ENCODE measurements at regions not wholly inside any gene's neighbourhood (a gene's known extent, or its start where the extent isn't known, plus 50 kb on each side); places are given as distances from the start of the nearest gene placed in this dataset.

DNA sequence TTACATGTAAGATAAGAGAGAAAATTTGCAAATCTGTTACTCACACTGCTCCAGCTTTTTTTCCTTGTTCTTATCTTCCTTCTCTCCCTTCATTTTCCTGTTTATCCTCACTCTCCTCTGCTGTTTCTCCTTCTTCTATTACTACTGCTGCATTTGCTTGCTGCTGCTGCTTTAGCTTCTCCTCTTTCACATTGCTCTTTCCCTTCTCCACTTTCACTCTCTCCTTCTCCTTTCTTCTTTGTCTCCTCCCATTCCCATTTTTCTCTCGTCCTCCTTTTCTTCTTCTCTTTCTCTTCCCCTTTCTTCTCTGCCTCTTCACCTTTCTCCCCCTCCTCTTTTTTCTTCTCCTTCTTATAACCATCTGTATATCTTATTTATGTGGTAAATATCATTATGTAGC lies 288.6 kb downstream of the CDH9 start:
- intact Hi-C loops (cut with DNase I, micrococcal nuclease) = no loop called here
- no peak overlapping the region for H3K4me3 ChIP-seq (ENCODE audit: low read length)
- no peak overlapping the region for H3K27ac ChIP-seq (ENCODE audit: low read depth in 1 of 2, low read length in 2 of 2)
- POLR2A ChIA-PET = no interaction called here
- Mint-ChIP-seq H3K27me3 (no peaks in the 10 kb centered on the region), H3K36me3 (ENCODE audit: low read depth) (no peaks in the 10 kb centered on the region), H3K4me1 (ENCODE audit: low read depth) (no peaks in the 10 kb centered on the region), H3K27ac (no peak overlapping the region), H3K4me3 (no peak overlapping the region), H3K9me3 (peaks cover 14% of the 10 kb centered on the region)
- no peaks in the 10 kb centered on the region for H3K36me3 ChIP-seq (ENCODE audit: insufficient read depth, low read length)
- H3K9me3 ChIP-seq (ENCODE audit: control insufficient read depth in 1 of 2, insufficient read depth in 1 of 2, low read length in 2 of 2) = peaks cover 0 to 5% of the 10 kb centered on the region in 2 experiments
- ATAC-seq (ENCODE audit: poor library complexity) (no peak), DNase-seq (no peak)
- H3K4me1 ChIP-seq (ENCODE audit: insufficient read depth, low read length) = no peaks in the 10 kb centered on the region
- H3K27me3 ChIP-seq (ENCODE audit: control insufficient read depth in 1 of 2, insufficient read depth in 2 of 2, low read length in 2 of 2) = no peaks in the 10 kb centered on the region
- CTCF ChIA-PET = no interaction called here
- TF ChIP-seq, protein P1, sequence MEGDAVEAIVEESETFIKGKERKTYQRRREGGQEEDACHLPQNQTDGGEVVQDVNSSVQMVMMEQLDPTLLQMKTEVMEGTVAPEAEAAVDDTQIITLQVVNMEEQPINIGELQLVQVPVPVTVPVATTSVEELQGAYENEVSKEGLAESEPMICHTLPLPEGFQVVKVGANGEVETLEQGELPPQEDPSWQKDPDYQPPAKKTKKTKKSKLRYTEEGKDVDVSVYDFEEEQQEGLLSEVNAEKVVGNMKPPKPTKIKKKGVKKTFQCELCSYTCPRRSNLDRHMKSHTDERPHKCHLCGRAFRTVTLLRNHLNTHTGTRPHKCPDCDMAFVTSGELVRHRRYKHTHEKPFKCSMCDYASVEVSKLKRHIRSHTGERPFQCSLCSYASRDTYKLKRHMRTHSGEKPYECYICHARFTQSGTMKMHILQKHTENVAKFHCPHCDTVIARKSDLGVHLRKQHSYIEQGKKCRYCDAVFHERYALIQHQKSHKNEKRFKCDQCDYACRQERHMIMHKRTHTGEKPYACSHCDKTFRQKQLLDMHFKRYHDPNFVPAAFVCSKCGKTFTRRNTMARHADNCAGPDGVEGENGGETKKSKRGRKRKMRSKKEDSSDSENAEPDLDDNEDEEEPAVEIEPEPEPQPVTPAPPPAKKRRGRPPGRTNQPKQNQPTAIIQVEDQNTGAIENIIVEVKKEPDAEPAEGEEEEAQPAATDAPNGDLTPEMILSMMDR (IDR thresholded peaks at IDR 0.05) = no peak

DNA sequence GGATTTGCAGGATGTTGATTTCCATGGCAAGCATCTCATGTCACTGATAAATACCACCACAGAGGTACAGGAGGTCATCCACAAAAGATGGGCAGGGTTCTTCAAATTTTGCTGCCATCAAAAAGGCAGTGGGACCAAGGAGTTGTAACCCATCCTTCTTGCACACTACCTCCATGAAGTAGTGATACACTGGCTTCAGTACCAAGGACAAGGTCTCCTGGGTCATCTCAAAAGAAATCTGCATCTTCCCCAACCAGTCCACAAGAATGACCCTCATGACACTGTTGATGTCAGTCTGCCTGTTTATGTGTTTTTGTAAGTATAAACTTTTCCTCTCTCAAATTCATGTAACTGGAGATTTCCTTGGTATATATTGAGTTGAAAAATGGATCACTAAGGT lies 298.2 kb downstream of the CDH9 start:
- no peaks in the 10 kb centered on the region for H3K4me1 Mint-ChIP-seq (ENCODE audit: low read depth)
- peaks cover 4% of the 10 kb centered on the region for H3K9me3 Mint-ChIP-seq
- H3K27ac ChIP-seq (ENCODE audit: low read depth in 1 of 2, low read length in 2 of 2) = no peak overlapping the region
- H3K4me3 Mint-ChIP-seq = no peak overlapping the region
- H3K36me3 ChIP-seq (ENCODE audit: insufficient read depth, low read length) = no peaks in the 10 kb centered on the region
- no peaks in the 10 kb centered on the region for H3K27me3 ChIP-seq (ENCODE audit: control insufficient read depth in 1 of 2, insufficient read depth in 2 of 2, low read length in 2 of 2)
- intact Hi-C loops (cut with DNase I, micrococcal nuclease) = no loop called here
- H3K9me3 ChIP-seq (ENCODE audit: control insufficient read depth in 1 of 2, insufficient read depth in 1 of 2, low read length in 2 of 2) = peaks cover 0 to 8% of the 10 kb centered on the region in 2 experiments
- H3K27ac Mint-ChIP-seq = no peak overlapping the region
- H3K4me3 ChIP-seq (ENCODE audit: low read length) = no peak overlapping the region
- POLR2A ChIA-PET = no interaction called here
- CTCF ChIA-PET = no interaction called here
- ATAC-seq (ENCODE audit: poor library complexity) (no peak), DNase-seq (no peak)
- TF ChIP-seq, protein P1 (IDR thresholded peaks at IDR 0.05) = no peak
- H3K27me3 Mint-ChIP-seq = no peaks in the 10 kb centered on the region
- no peaks in the 10 kb centered on the region for H3K4me1 ChIP-seq (ENCODE audit: insufficient read depth, low read length)
- H3K36me3 Mint-ChIP-seq (ENCODE audit: low read depth) = no peaks in the 10 kb centered on the region

DNA sequence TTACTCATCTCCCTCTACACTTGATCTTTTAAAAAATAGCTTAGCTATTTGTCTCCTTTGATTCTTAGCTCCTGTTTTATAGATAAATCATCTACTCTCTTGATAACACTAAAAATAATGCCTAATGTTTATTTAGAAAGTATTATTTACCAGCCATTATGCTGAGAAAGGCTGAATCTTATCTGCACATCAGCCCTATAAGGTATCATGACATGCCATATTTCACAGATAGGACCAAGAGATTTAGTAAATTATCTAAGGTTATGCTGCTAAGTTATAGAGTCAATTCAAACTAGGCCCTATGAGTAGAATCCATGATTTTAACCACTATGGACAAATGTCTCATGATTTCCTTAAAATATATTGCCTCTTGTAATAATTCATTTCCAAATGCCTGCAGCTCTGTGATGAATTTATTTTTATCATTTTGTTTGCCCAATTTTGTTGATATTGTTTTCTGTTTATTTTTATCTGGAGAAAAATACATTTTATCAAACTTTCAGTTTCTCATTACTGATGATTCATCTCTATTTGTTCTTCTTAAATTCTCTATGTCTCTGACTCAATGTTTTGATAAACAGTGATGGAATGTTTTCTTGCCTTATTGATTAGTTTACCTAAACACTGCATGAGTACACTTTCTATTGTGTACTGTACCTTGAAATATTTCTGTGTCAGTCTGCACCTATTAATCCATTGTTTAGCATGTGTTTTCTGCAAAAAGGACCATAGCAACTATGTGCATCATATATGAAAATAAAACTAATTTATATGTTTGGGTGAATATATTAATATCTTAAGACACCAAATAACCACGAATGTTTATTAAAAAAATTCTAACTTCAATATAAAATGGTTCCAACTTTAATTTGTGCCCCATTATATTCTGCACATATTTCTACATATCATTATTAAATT lies 300.8 kb downstream of the CDH9 start:
- Histone ChIP-seq H3K36me3 (ENCODE audit: insufficient read depth, low read length) (no peaks in the 10 kb centered on the region), H3K4me1 (ENCODE audit: insufficient read depth, low read length) (no peaks in the 10 kb centered on the region), H3K4me3 (ENCODE audit: low read length) (no peak overlapping the region), H3K27me3 (ENCODE audit: control insufficient read depth in 1 of 2, insufficient read depth in 2 of 2, low read length in 2 of 2) (no peaks in the 10 kb centered on the region), H3K9me3 (ENCODE audit: control insufficient read depth in 1 of 2, insufficient read depth in 1 of 2, low read length in 2 of 2) (peaks cover 0 to 8% of the 10 kb centered on the region in 2 experiments), H3K27ac (ENCODE audit: low read depth in 1 of 2, low read length in 2 of 2) (no peak overlapping the region)
- CTCF ChIA-PET = no interaction called here
- Mint-ChIP-seq H3K36me3 (ENCODE audit: low read depth) (no peaks in the 10 kb centered on the region), H3K4me3 (no peak overlapping the region), H3K27me3 (no peaks in the 10 kb centered on the region), H3K9me3 (peaks cover 4% of the 10 kb centered on the region), H3K27ac (no peak overlapping the region), H3K4me1 (ENCODE audit: low read depth) (no peaks in the 10 kb centered on the region)
- DNase-seq = no peak
- TF ChIP-seq, protein P1 (IDR thresholded peaks at IDR 0.05) = no peak
- intact Hi-C loops (cut with DNase I, micrococcal nuclease) = no loop called here
- POLR2A ChIA-PET = no interaction called here
- no peak for ATAC-seq (ENCODE audit: poor library complexity)

Data from CD4-positive, alpha-beta T cell (primary cell).